ENCODE measurements at regions not wholly inside any gene's neighbourhood (a gene's known extent, or its start where the extent isn't known, plus 50 kb on each side); places are given as distances from the start of the nearest gene placed in this dataset.

- ATAC-seq: no peak
These were observed 135.1 kb downstream of the PCDH7 start for GRCh38 chr4:30855232-30855631.

DNA sequence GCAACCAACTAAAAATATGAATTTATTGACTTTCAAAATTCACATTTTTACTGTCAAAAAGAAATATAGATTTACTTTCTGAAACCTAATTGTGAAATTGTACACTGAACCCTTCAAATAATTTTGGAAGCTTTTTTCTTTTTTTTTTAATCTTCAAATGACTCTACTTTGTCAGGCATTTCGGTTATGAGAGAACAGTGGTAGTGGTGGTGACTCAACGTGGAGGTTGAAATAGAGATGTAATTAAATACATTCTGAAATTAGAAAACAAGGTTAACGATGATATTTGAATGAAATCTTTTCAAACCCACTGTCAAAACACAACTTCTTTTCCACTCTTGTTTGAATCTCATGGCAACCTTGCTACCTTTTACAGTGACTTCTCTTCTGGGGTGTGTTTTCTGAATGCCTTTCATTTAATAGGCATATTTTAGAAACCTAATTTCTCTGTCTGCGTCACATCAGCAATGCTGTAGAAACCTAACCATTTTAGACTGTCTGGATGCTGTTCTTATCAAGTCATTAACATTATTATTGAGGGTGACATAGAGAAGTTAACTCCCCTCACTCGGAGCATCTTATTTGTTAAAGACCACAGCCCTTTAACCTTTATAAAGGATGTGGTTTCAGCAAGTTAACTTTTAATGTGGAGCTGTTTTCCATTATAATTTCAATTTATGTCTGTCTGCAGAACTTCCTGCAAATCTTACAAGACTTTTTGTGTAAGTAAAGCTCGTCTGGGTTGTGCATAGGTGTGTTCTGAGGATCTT is 136.8 kb downstream of the PCDH7 start:
- 81 to 85% methylated on average over 6 of the region's 6 CpGs for WGBS, 2 donors
- no peak overlapping the region for H3K4me3 ChIP-seq
- H3K9me3 ChIP-seq: no peaks in the 10 kb centered on the region
- no peak overlapping the region for H3K27ac ChIP-seq
- no peaks in the 10 kb centered on the region for H3K27me3 ChIP-seq
- H3K4me1 ChIP-seq: peaks cover 0 to 7% (median 0%) of the 10 kb centered on the region in 9 donors
- ATAC-seq (no peak), DNase-seq (no peak)
- no peaks in the 10 kb centered on the region for H3K36me3 ChIP-seq
- intact Hi-C loops (cut with DNase I): no loop called here
- TF ChIP-seq, protein P1, sequence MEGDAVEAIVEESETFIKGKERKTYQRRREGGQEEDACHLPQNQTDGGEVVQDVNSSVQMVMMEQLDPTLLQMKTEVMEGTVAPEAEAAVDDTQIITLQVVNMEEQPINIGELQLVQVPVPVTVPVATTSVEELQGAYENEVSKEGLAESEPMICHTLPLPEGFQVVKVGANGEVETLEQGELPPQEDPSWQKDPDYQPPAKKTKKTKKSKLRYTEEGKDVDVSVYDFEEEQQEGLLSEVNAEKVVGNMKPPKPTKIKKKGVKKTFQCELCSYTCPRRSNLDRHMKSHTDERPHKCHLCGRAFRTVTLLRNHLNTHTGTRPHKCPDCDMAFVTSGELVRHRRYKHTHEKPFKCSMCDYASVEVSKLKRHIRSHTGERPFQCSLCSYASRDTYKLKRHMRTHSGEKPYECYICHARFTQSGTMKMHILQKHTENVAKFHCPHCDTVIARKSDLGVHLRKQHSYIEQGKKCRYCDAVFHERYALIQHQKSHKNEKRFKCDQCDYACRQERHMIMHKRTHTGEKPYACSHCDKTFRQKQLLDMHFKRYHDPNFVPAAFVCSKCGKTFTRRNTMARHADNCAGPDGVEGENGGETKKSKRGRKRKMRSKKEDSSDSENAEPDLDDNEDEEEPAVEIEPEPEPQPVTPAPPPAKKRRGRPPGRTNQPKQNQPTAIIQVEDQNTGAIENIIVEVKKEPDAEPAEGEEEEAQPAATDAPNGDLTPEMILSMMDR (IDR thresholded peaks at IDR 0.05): no peak

More at GRCh38 chr4:30855232-30855631, 135.1 kb downstream of the PCDH7 start:
- Histone ChIP-seq H3K9me3 (no peaks in the 10 kb centered on the region), H3K4me3 (no peak overlapping the region), H3K4me1 (peaks cover 0 to 7% (median 0%) of the 10 kb centered on the region in 9 donors), H3K36me3 (no peaks in the 10 kb centered on the region), H3K27ac (no peak overlapping the region), H3K27me3 (no peaks in the 10 kb centered on the region)
- DNase-seq: no peak
- whole genome bisulfite sequencing, 2 donors: 82 to 83% methylated on average over 3 of the region's 3 CpGs
- TF ChIP-seq, protein P1 (IDR thresholded peaks at IDR 0.05): no peak
- intact Hi-C loops (cut with DNase I): no loop called here

- TF ChIP-seq, protein P1 (IDR thresholded peaks at IDR 0.05): no peak
- DNase-seq (no peak), ATAC-seq (no peak)
- Histone ChIP-seq H3K4me3 (no peak overlapping the region), H3K4me1 (peaks cover 0 to 25% (median 2%) of the 10 kb centered on the region in 9 donors), H3K9me3 (no peaks in the 10 kb centered on the region), H3K27me3 (no peaks in the 10 kb centered on the region), H3K27ac (no peak overlapping the region), H3K36me3 (no peaks in the 10 kb centered on the region)
- intact Hi-C loops (cut with DNase I): no loop called here
- WGBS, 2 donors: 72 to 75% methylated on average over 3 of the region's 3 CpGs
These were observed 140.8 kb downstream of the PCDH7 start for GRCh38 chr4:30860978-30861377.

DNA sequence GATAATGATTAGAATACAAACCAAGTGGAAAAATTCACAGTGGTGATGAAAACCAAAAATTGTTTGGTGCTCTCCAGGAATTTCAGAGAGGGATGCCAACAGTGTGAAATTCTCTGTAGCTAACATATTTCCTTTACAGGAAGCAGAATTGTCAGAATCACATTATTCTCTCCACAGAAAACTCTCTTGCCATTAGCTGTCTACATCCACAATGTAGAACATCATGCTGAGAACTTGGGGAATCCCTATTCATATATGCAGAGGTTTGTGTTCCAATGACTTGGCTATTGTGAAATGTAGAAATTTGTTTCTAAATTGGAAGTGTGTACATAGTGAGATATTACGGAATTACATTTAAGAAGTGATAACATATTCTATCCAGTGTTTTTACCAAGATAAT is 142.0 kb downstream of the PCDH7 start:
- ATAC-seq (no peak), DNase-seq (no peak)
- WGBS, 2 donors: 80 to 85% methylated on average over 1 of the region's 1 CpG
- Histone ChIP-seq H3K9me3 (no peaks in the 10 kb centered on the region), H3K36me3 (no peaks in the 10 kb centered on the region), H3K27me3 (no peaks in the 10 kb centered on the region), H3K27ac (no peak overlapping the region), H3K4me3 (no peak overlapping the region), H3K4me1 (peaks cover 0 to 32% (median 2%) of the 10 kb centered on the region in 9 donors)
- intact Hi-C loops (cut with DNase I): no loop called here
- TF ChIP-seq, protein P1 (IDR thresholded peaks at IDR 0.05): no peak
